GM18498 (cell line): ENCODE measurements at regions not wholly inside any gene's neighbourhood (a gene's known extent, or its start where the extent isn't known, plus 50 kb on each side); places are given as distances from the start of the nearest gene placed in this dataset.

Experiments
- ATAC-seq: cut with Tn5 transposase; IDR thresholded peaks from one replicate; pipeline ENCODE4 v1.9.1; 2021; ENCODE audit warnings: mild to moderate bottlenecking, moderate library complexity; ENCODE audit not compliant: unreplicated experiment

DNA sequence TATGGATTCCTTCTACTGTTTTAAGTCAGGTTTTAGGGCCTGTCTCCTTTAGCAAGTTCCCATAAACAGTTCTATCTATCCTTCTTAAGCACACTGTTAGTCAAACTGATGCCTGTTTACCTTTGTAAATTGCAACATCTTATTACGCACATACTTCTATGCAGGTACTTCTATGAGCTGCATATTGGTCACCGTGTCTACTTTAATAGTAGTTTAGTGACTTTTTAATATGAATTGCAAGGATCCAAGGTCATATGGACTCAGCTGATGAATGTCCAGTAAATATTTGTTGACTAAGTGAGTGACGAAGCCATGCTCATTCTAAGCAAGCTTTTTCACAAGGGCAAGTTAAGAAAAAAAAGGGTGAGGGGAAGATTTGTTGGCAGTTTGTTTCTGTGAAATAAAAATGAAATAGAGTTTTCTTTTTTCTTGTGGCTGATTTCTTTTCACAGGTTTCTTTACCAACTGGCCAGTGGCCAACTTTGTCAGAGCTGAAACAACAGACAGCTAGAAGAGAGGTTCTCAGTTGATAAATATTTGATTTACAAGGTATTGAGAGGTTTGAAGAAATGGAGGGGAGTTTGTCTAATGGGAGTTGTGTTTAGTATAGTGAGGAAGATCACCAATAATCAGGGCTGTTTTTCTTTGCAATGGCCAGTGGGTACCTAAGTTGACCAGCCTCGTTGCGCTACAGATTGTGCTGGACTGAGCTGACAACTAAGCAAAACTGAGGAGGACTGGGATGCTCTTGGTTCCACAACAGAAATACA lies 141.1 kb downstream of the SLC15A5 start:
- ATAC-seq, result no peak

DNA sequence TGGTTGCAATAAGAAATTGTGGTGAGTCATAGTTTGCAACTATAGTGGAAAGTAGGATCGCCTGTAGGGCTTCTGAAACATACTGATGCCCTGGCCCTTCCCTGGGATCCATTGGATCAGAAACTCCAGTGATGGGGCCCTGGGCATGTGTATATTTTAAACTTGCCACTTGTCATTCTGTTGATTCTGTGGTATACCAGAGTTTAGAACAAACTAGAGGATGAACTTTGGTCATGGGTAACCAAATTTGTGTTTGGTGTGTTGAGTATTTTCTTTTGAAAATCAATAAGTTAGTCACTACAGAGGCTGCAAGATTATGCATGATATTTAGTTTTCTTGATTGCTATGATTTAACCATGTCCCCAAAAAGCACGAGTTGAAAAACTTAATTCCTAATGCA lies 142.2 kb downstream of the SLC15A5 start:
- ATAC-seq, result no peak

DNA sequence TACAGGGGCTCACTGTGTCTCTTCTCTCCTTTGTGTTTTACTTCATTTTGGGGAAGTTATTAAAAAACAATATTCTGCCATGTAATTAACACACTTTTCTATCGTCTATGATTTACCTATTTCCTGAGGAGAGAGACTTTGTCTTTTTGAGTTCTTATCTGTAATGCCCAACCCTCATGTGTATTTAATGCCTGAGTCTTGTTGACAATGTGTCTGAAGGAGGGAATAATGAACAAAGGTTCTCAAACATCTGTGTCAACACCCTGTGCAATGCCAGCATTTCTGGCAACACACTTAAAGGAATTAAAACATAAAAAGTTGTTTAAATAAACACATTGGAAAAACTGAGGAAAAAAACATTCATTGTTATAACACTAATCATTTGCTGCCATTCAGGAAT lies 147.1 kb downstream of the SLC15A5 start:
- no peak for ATAC-seq

DNA sequence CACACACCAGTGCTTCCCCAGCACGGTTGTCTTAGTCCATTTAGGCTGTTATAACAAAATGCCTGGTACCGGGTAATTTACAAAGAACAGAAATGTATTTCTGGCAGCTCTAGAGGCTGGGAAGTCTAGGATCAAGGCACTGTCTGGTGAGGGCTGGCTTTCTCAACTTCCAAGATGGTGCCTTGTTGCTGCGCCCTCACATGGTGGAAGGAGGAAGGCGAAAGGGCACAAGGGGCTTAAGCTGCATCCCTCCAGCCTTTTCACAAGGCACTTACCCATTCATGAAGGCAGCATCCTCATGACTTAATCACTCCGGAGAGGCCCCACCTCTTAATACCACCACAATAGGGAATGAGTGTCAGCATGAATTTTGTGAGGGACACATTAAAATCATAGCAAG lies 155.5 kb downstream of the SLC15A5 start:
- no peak for ATAC-seq

DNA sequence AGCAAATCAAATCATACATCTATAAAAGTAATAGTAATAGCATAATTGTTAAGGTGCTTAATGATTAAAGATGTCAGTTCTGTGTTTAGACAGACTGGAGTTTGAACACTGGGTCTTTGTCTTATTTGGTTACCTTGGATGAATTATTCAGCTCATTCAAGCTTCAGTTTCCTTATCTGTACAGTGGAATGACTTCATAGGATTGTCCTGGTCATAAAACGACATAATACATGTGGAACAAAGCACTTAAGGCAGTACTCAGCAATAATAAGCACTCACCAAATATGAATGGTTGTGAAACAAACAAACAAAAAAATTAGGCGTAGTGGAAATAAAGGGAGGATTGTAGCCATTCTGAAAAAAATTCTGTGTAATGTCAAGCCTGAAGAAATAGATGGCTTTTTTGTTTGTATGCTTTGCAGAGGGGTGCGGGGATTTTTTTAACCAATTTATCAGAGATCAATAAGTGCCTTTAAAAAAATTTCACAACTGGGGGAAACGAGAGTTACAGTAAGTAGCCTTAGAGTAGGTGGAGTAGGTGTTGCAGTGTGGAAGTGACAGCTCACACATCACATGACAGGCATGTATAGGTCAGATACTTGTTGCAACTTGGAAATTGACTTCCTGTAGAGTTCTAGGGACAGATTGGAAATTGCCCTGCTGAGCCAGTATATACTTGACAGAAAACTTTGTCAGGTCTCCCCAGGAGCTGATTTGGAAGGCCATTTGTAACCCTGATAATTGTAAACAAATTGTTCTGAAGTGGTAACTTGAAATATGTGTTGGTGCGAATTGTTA lies 157.7 kb downstream of the SLC15A5 start:
- no peak for ATAC-seq

DNA sequence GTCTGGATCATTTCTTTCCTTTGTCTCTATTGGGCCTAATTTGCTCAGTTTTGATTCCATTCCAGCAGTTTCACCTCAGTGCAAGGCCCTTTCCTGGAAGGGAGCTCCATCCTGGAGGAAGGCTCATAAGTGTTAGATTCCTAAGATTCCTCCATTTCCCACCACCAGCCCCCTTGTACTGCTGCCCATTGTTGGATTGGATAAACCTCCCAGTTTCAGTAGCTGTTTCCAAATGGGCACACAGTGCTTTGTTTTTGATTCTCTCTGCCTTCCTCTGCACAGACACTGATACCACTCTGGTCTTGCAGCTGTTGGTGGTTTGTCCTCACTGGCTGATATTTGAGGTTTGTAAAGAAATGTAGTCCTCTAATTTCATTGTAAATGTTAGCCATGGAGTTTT lies 158.9 kb downstream of the SLC15A5 start:
- ATAC-seq, result no peak

DNA sequence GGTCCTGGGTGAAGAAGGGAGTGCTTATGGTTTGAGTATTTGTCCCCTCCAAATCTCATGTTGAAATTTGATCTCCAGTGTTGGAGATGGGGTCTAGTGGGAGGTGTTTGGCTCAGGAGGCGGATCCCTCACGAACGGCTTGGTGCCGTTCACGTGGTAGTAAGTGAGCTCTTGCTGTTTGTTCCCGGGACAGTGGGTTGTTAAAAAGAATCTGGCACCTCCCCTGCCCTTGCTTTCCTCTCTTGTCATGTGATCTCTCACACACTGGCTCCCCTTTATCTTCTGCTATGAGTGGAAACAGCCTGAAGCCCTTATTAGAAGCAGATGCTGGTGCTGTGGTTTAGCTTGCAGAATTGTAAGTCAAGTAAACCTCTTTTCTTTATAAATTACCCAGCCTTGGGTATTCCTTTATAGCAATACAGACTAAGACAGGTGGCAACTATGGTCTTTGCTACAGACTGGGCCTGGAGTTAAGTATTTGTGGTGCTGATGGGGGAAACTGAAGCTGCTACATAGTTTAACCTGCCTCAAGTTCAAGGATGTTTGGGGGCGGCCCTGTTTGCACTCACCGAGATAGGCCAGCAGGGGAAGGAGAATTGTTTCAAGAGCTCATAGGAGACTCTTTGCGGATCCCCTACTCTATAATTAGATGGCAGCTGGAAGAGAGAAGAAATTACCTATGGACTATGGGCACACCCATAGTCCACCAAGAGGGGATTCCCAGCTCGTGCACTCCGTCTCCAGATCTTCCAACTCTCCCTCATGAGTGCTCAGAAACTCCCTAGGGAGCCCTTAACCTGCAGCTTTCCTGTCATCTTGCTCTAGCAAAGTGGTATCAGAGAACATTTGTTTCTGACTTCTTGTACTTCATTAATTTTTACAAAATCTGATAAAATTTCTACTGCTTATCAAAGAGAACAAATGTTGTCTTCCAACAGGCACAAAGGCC lies 164.6 kb downstream of the SLC15A5 start:
- no peak for ATAC-seq

DNA sequence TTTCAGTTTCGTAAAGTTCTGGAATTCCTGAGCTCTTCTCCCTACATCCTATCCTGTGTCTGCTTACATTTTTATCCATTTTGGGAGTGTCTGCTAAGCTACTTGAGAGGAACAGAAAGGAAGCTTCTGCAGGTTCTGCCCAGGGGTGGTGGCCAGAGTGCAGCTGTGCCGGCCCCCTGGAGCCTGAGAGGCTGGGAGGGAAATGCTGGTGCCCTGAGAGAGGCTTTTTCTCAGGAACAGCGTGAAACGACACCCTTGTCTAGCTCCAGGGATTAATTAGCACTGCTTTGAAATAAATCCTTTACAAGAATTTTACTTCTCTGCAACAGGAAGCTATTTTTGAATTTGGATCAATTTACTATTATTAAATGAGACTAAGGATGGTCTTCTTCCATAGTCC lies 165.4 kb downstream of the SLC15A5 start:
- no peak for ATAC-seq

DNA sequence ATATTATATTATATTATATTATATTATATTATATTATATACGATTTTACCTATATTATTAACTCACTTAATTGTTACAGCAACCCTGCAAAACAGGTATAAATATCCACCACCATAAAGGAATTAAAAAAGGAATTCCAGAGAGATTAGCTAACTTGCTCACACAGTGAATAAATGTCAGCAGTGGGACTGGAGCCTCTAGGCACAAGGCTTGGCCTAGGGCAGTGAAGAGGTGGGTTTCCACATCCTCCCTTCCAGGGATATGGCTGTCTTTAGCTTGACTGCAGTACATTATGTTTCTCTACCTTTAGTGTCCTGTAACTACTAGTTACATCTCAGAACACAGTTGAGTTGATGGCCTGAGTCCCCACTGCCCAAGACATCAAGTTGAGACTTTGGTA lies 166.9 kb downstream of the SLC15A5 start:
- ATAC-seq, result no peak

DNA sequence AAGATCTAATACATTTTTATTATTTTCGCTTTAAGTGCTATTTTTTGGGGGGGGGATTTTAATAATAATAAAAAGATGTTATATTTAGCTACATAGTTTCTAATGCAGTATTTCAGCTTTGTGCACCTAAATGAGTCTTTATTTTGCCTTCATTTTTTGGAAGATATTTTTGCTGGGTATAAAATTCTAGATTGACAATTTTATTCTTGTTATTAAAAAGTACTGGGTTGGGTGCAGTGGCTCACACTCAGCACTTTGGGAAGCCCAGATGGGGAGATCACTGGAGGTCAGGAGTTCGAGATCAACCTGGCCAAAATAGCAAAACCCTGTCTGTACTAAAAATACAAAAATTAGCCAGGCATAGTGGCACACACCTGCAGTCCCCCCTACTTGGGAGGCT lies 173.6 kb downstream of the SLC15A5 start:
- no peak for ATAC-seq

DNA sequence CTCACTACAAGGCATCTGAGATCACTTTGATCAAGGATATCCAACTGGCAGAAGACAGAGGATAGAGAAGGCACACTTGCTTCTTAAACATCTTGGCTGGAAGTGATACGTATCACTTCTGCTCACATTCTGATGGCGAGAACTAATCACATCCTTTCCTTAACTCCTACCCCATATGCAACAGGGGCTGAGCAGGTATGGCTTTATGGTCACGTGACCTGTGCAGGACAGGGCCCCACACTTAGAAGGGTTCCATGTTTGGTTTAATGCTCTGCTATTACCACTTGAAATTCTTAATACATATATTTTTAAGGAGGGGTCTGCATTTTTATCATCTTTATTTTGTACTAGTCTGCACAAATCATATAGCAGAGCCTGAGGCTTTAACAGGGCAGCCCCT lies 177.3 kb downstream of the SLC15A5 start:
- no peak for ATAC-seq

DNA sequence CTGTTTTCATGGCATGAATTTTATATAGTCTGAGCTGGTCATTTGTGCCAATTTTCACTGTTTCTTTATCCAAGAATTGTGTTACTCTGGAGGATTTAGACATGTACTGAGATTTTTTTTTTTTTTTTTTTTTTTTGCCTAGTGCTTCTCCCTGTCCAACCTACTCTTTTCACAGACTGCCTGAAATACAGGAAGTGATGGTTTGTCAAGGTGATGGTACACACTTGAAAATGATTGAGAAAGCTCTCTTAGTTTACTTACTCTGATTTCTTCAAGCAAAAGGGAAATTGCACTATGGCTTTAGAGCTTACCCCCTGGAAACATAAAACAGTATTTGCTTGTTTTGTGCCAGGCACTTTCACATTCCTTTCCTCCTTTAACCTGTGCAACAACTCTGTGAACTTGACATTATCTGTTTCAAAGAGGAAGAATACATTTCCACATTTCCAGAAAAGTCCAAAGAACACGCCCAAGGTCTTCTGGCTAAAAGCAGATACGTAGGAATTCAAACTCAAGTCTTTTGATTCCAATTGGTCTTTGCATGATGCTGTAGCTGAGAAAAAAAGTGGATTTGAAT lies 181.1 kb downstream of the SLC15A5 start:
- no peak for ATAC-seq

DNA sequence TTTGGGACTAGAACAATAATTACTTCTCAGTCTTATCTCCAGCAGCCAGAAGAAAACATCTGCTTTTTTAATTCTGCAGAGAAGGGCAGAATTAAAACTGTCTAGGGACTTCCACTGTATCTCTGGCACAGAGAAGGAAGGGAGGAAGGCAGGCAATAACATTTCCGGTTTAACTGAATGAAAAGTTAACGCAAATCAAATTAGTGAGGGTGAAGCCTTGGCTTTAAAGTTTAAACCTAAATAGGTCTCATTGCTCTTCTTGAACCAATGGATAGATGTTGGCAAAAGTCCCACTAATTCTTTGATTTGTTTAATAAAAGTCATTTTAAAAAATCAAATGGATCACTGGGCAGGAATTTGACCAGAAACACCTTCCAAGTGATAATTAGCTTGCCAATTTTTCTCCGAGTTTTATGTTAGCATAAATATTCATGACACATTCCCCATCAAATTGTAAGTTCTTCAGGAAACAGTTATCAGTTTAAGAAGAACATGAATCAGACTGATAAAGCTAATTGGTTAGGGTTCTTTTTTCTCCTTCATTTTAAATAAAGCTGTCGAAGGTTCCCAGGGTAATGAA lies 181.9 kb downstream of the SLC15A5 start:
- ATAC-seq, result no peak

DNA sequence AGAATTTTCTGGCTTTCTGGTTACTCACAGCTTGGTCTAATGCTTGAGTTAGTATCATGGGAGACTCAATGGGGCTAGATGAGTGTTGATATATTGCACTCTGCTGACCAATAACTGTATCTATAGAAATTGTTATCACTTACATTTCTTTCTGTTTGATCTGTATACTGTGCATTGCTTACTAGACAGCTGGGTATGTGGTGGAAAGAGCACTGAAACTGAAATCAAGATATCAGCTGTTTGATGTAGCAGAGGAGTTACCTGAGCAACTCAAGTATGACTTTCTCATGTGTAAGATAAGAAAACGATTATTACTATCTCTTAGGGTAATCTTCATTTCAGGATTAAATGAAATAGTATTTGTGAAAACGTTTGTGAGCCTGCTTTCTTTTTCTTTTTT lies 183.0 kb downstream of the SLC15A5 start:
- peak; percentile 58 for ATAC-seq

DNA sequence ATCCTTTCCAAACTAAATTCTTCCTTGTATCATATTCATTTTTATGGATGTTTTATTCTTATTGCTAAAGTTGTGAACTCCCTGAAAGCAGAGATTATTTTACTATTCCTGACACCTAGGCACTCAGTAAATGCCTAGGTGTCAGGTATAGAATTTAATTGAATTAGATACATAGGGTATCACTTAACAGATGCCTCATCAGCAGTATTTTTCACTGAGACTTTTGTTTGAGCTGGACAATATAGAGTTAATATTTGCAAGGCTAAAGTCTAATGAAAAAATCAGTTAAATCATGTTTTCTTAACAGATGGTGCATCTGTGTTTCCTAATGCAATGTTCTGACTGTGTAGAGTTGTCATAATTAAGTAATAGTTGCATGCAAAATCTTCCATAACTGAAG lies 182.7 kb downstream of the DERA start:
- ATAC-seq, result no peak

DNA sequence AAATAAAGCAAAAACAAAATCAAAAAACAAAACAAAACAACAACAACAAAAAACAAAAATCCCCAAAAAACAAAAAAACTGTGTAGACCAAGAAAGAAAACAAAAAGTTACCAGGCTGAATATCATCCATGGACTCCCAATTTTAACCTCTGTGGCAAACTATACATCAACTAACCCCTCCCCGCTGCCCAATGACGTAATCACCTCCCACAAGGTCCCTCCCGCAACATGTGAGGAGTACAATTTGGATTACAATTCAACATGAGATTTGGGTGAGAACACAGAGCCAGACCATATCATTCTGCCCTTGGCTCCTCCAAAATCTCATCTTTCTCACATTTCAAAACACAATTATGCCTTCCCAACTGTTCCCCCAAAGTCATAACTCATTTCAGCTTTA lies 179.8 kb downstream of the DERA start:
- no peak for ATAC-seq

DNA sequence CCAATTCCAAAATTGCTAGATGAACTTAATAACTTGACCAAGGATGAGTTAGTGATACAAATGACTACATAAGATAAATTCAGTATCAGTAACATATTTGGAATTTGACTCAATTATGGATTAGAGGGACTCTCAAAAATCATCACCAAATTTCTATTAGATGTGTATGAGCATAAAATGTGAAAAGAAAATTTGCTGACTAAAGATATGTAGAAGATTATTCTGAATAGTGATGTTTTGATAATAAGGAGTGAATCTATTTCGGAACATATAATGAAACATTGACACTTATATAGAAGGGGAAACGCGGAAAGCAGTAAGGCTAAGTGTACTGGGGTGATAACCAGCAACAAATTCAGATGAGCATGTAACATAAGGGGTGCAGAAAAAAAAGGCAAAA lies 177.3 kb downstream of the DERA start:
- ATAC-seq, result no peak
